ENCODE measurements at regions not wholly inside any gene's neighbourhood (a gene's known extent, or its start where the extent isn't known, plus 50 kb on each side); places are given as distances from the start of the nearest gene placed in this dataset.
"Not testable (repeated sequence)": the region's sequence is repeated elsewhere in the genome, so short reads cannot be mapped to it uniquely, and the experiment has no call there.

GRCh38 chr9:75197561-75197960 lies 109.2 kb downstream of the OSTF1 start:
- intact Hi-C loops (cut with micrococcal nuclease) = no loop called here

- intact Hi-C loops (cut with micrococcal nuclease) = no loop called here
These were observed 110.1 kb downstream of the OSTF1 start for GRCh38 chr9:75198436-75198835.

GRCh38 chr9:75200892-75201470 lies 112.7 kb downstream of the OSTF1 start:
- intact Hi-C loops (cut with micrococcal nuclease) = loop anchor here (1.0 to 2.0 kb wide), 4 partner anchors 37 to 1102 kb away; no protein-coding TSS in a partner anchor

GRCh38 chr9:75201480-75202209 lies 113.3 kb downstream of the OSTF1 start:
- intact Hi-C loops (cut with micrococcal nuclease) = loop anchor here (1.0 to 2.0 kb wide), 4 partner anchors 37 to 1101 kb away; no protein-coding TSS in a partner anchor

GRCh38 chr9:75207997-75208396 lies 119.7 kb downstream of the OSTF1 start:
- intact Hi-C loops (cut with micrococcal nuclease) = not testable (repeated sequence)

- intact Hi-C loops (cut with micrococcal nuclease) = no loop called here
These were observed 121.9 kb downstream of the OSTF1 start for GRCh38 chr9:75210215-75210614.

- intact Hi-C loops (cut with micrococcal nuclease) = no loop called here
These were observed 125.5 kb downstream of the OSTF1 start for GRCh38 chr9:75213765-75214164.

GRCh38 chr9:75226403-75227139 lies 138.3 kb downstream of the OSTF1 start:
- intact Hi-C loops (cut with micrococcal nuclease) = no loop called here

- intact Hi-C loops (cut with micrococcal nuclease) = no loop called here
These were observed 140.6 kb downstream of the OSTF1 start for GRCh38 chr9:75228893-75229292.

GRCh38 chr9:75229605-75230332 lies 141.5 kb downstream of the OSTF1 start:
- intact Hi-C loops (cut with micrococcal nuclease) = no loop called here

- intact Hi-C loops (cut with micrococcal nuclease) = no loop called here
These were observed 142.2 kb downstream of the OSTF1 start for GRCh38 chr9:75230469-75230868.

GRCh38 chr9:75231167-75231566 lies 142.9 kb downstream of the OSTF1 start:
- intact Hi-C loops (cut with micrococcal nuclease) = no loop called here

GRCh38 chr9:75233011-75233410 lies 144.7 kb downstream of the OSTF1 start:
- intact Hi-C loops (cut with micrococcal nuclease) = no loop called here

- intact Hi-C loops (cut with micrococcal nuclease) = no loop called here
These were observed 147.3 kb downstream of the OSTF1 start for GRCh38 chr9:75235632-75236031.

GRCh38 chr9:75238311-75238976 lies 150.1 kb downstream of the OSTF1 start:
- intact Hi-C loops (cut with micrococcal nuclease) = loop anchor here (1.0 kb wide), 4 partner anchors 37 to 464 kb away; no protein-coding TSS in a partner anchor

GRCh38 chr9:75239176-75239575 lies 150.9 kb downstream of the OSTF1 start:
- intact Hi-C loops (cut with micrococcal nuclease) = no loop called here

- intact Hi-C loops (cut with micrococcal nuclease) = no loop called here
These were observed 154.1 kb downstream of the OSTF1 start for GRCh38 chr9:75242426-75242825.

GRCh38 chr9:75246949-75247348 lies 158.6 kb downstream of the OSTF1 start:
- intact Hi-C loops (cut with micrococcal nuclease) = no loop called here

- intact Hi-C loops (cut with micrococcal nuclease) = loop anchor here (2.0 to 5.0 kb wide), 3 partner anchors 65 to 1037 kb away; no protein-coding TSS in a partner anchor
These were observed 177.2 kb downstream of the OSTF1 start for GRCh38 chr9:75265525-75265972.

GRCh38 chr9:75269197-75269596 lies 180.9 kb downstream of the OSTF1 start:
- intact Hi-C loops (cut with micrococcal nuclease) = loop anchor here (5.0 kb wide), 1 partner anchor 588 kb away; no protein-coding TSS in a partner anchor

- intact Hi-C loops (cut with micrococcal nuclease) = not testable (repeated sequence)
These were observed 184.7 kb downstream of the OSTF1 start for GRCh38 chr9:75273055-75273454.
